T-helper 1 cell (primary cell): ENCODE measurements at regions not wholly inside any gene's neighbourhood (a gene's known extent, or its start where the extent isn't known, plus 50 kb on each side); places are given as distances from the start of the nearest gene placed in this dataset.

ENCODE experiments used
- DNase-seq, 5 donors: peaks; one replicate each; pipeline ENCODE4 v3.0.0-alpha.2; 2012 to 2020

- DNase-seq, result no peak
These were observed 52.8 kb upstream of the FBXL7 start for GRCh38 chr5:15447209-15447608.

DNA sequence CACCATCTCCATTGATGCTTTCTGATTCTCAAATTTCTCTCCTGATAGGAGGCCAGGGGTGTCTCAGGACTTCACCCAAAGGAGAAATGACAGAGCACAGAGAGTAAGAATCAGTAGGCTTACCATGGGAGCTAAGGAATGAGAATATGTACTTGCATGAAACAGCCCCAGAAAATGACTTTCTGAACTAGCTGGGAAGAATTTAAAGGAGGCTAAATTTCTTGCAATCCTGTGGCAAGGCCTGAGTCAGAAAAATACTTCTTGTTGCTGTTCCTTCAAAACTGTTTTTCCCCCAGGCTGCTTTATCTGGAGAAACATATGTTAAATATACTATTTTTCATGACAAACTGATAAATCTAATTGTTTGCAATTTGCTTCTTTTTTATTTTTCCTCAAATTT is 53.4 kb upstream of the FBXL7 start:
- DNase-seq, result no peak

GRCh38 chr5:15442193-15442570 is 57.8 kb upstream of the FBXL7 start:
- no peak for DNase-seq

GRCh38 chr5:15441433-15442192 is 58.4 kb upstream of the FBXL7 start:
- DNase-seq, result no peak

DNA sequence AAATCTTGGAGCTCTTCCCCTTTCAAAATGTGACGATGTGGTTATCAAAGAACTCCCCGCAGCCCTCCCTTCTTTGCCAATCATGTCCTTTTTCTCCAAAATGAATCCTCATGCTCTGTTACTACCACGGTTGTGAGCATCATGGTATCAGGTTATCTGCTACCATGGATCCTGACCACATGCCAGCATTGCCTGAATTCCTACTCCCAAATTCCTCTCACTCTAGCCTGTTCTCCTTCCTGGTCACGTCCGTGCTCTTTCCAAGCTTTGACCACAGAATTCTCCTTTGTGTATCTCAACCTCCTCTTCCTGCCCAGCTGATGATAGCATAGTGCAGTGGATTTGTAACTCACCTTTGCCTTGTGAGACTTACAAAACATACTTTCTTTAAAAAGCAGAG is 59.5 kb upstream of the FBXL7 start:
- no peak for DNase-seq

DNA sequence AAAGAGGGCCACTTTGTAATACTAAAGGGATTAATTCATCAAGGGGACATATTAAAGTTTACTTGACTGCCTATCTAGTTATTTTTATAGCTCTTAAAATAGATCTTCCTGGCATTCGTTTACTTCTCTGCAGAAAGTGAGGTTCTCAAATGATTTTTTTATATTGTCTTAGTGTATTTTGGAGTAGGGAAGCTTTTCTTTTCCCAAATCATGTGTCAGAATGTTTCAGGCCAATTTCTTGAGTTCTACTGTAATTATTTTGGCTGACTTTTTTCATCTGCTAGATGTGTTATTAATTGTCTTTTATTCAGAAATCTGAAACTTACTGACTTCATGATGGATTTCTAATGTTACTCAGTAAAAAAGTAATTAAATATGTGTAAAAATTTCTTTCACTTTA is 60.2 kb upstream of the FBXL7 start:
- DNase-seq, result no peak

DNA sequence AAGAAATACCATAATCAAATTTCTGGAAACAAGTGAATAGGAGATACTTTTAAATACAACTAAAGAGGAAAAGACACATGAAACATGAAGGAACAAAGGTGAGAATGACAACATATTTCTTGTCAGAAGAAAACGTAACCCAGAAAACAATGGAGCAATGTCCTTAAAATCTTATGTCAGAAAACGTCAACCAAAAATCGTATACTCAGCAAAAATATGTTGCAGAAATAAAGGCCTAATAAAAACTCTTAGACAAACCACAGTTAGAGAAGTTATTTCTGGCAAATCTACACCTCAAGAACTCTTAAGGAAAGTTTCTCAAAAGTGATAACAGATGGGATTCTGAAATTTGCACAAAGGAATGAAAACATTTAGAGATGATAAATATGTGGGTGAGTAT is 66.3 kb upstream of the FBXL7 start:
- DNase-seq, result no peak

- no peak for DNase-seq
These were observed 68.1 kb upstream of the FBXL7 start for GRCh38 chr5:15431923-15432322.

DNA sequence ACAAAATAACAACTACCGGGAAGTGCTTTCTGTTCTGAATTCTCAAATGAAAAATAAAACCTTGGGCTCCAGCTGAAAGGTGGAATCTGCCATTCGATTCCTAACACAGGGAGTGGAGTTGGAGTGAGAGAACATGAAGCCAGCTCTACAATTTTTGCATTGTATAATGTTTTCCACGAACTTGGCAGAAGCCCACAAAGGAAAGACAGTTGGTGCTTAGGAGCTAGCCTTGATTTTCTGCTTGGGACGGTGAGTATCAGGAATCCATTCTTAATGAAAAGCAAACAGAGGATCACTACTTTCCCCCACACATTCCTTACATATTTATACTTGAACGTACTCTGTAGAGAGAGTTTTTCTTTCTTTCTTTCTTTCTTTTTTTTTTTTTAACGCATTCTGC is 74.2 kb upstream of the FBXL7 start:
- DNase-seq, result no peak

DNA sequence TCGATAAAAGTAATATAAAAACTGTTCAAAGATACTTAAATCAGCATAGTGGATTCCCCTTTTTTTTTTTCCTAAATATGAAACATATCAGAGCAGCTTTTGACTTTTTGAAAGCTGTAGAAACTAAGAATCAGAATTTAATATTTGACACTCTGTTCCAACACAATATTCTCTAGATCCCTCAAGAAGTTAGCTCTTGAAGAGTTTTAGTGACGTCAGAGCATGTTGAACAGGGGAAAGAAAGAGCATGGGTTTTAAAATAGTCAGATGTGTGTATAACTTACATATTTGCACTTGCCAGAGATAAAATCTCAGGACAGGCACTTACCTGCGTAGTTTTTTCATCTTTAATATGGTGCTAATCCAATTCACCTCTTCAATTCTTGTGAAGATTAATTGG is 75.2 kb upstream of the FBXL7 start:
- no peak for DNase-seq

DNA sequence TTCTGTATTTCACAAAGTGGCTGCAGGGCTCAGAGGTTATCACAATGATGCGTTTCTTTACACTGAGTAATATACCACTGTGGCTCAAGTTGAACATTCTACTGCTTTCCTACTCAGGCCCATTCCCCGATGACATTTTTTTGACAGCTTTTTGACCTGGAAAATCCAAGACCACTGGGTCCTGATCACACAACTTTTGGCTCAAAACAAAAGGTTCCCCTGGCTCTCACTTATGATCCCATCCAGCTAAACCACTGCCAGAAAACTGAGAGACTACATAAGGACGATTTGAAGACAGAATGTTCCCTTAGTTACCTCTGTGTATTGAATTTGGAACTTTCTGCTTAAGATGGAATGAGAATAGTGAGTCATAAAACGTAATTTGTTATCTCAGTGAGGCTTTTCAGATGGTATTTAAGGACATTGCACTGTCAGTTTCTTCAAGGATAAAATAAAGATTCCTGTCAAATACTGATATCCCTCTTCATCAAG is 78.0 kb upstream of the FBXL7 start:
- no peak for DNase-seq

GRCh38 chr5:15421381-15421780 is 78.6 kb upstream of the FBXL7 start:
- DNase-seq, result no peak

GRCh38 chr5:15420201-15420600 is 79.8 kb upstream of the FBXL7 start:
- DNase-seq, result no peak

DNA sequence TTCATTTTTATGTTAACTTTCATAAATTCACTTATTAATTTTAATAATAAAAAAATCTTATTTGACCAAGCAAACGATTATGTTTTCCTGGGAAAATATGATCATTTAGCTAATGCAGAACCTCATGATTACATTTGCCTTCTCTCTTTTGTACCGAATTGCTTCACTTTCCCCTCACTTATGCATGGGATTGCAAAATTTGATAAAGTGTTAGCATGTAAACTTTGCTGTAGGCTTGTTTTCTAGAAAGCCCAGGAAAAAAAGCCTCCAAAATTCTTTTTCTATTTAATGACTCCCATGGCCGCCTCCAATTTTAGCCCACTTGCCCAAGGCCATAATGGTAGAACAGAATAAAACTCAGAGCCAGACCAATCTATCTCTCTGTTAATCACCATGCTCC is 82.8 kb upstream of the FBXL7 start:
- no peak for DNase-seq

GRCh38 chr5:15406478-15406877 is 93.5 kb upstream of the FBXL7 start:
- DNase-seq, result no peak

GRCh38 chr5:15393146-15393545 is 106.8 kb upstream of the FBXL7 start:
- no peak for DNase-seq

- no peak for DNase-seq
These were observed 108.1 kb upstream of the FBXL7 start for GRCh38 chr5:15391704-15392397.

DNA sequence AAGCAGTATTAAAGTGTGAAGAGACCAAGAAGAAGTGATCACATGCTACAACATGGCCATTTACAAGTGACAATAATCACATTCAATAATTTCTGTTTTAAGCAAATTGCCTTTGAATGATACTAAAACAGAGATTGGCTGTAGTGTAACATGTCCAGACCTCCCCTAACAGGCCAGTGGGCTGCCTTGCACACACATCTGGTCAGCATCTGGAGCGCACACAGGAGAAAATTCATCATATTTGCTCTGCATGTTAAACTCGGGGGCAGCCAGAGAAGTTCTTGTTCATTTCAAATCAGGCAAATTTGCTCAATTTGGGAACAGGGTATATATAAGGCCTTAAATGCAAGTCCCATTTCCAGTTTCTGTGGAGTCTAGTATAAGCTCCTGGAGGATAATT is 111.1 kb upstream of the FBXL7 start:
- no peak for DNase-seq

DNA sequence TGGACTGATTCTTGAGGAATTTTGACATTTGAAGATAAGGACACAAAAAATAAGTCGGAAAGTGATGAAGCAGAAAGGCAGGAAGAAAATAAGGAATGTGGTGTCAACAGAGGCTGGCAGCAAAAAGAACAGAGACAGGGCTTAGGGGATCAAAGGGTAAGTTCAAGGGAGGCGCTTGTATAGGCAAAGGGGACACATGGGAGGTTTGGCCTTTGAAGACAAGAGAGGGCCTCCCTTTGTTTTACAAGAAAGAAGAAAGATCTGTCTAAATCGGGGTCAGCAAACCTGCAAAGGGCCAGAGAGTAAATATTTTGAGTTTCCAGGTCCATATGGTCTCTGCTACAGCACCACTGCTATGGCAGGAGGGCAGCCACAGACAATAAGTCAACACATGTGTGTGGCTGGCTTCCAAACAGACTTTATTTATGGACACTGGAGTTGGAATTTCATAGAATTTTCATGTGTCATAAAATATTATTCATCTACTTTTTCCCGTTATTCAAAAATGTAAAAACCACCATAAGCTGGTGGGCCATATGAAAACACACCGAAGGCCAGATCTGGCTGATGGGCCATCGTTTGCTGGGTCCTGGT is 112.0 kb upstream of the FBXL7 start:
- no peak for DNase-seq

DNA sequence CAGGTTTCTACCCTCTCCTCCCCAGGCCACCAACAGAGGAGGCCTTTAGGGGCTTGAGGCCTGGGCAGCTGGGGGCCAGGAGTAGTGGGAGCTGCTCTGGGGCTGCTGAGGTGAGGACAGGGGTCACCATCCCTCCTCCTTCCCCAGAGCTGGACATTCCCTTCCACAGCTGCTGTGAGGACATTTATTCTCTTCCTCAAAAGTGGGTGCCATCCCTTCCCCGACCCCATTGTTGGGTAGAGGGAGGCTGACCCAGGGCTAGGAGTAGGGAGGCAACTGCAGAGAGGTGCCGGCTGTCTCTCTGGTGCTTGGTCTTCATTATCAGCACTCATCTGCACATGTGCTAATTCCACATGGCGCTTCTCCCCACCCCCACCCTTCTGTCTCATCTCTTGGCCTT is 113.9 kb upstream of the FBXL7 start:
- no peak for DNase-seq

DNA sequence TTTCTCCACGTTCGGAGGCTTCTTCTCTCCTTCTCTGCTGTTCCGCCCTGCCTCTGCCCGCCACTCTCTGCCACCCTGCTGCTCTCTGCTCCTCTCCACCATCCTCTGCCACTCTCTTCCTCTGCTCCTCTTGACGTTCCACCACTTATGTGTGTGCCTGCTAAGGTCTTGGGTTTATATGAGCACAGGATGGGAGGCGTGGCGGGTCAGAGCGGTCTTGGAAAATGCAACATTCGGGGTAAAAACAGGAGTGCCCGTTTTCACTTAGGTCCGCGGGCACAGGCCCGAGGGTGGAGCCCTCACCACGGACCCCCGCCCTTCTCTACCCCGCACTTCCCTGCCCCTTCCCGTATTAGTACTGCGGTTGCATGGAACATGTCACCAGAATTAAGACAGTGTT is 114.4 kb upstream of the FBXL7 start:
- no peak for DNase-seq

DNA sequence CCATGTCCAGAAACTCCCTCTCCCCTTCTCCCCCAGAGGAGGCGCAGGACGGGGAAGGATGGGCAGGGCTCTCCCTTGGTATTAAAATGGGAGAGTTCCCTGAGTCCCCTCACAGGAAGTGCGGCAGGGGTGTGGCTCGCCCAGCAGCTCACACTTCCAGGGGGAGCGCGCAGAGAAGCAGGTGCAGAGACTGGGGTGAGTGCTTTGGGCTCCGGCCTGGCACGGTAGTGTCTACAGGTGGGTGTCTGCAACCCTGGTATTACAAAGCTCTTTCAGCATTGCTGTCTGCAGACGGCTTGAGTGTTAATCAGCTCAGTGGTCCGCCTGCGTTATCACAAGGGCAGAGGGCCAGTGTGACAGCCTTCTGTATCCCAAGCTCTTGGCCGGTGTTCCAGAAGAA is 114.9 kb upstream of the FBXL7 start:
- no peak for DNase-seq

GRCh38 chr5:15384581-15384980 is 115.4 kb upstream of the FBXL7 start:
- no peak for DNase-seq

- no peak for DNase-seq
These were observed 115.8 kb upstream of the FBXL7 start for GRCh38 chr5:15384176-15384575.
